ENCODE measurements at regions not wholly inside any gene's neighbourhood (a gene's known extent, or its start where the extent isn't known, plus 50 kb on each side); places are given as distances from the start of the nearest gene placed in this dataset.

DNA sequence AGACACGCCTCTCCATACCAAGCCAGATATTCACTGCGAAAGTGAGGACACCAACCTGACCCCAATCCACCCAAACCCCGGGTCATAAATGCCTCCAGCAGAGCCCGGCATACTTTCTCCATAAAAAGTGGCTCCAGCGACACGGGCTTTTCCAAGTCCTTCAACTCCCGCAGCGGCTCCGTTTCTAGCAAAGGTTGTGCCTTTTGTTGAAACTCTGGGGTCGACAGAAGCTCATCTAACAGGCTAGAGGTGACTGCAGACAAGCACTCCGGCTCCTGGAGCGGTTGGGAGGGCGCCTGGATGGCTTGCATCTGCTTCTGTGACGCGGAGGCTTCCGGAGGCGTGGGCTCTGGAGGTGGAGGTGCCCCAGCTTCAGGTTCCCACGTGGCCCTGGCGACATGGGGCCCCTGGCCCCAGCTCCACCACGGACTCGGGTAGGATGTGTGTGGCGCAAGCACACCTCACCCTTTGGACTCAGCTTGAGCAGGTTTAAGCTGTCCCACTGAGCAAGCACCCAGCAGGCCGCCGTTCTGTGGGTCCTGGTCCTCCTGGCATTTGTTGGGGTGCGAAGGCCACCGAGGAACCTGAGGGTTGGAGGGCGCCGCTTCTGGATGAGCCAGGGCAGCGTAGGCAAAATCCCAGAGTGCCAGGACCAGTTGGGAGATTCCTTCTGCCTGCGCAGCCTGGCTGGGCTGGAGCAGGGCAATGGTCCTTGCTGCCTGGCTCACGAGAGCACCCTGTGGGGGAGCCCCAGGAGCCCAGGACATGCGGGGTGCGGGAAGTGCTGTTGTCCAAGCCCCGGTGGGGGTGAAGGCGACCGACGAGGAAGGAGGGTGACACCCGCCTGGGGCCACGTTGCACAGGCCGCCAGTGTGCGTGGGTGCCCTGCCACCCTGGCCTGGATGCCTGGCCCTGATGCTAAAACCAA, 186.3 kb downstream of the ALG10 start:
- no peak overlapping the region for H3K4me3 ChIP-seq (ENCODE audit: low read length in 3 of 3)
- H3K4me1 ChIP-seq (ENCODE audit: control insufficient read depth in 2 of 3, insufficient read depth in 2 of 3, low read depth in 1 of 3, low read length in 3 of 3): no peaks in the 10 kb centered on the region
- H3K36me3 ChIP-seq (ENCODE audit: control insufficient read depth in 2 of 3, insufficient read depth in 3 of 3, low read length in 3 of 3): no peaks in the 10 kb centered on the region
- no peak overlapping the region for H3K9ac ChIP-seq (ENCODE audit: low read length in 3 of 3)
- FAIRE-seq: no peak
- no peaks in the 10 kb centered on the region for H3K27me3 ChIP-seq (ENCODE audit: control insufficient read depth, insufficient read depth, low read length)
- intact Hi-C loops (cut with DNase I): no loop called here
- H3K27ac ChIP-seq (ENCODE audit: low read depth in 2 of 2, low read length in 2 of 2): no peak overlapping the region
- no peaks in the 10 kb centered on the region for H3K9me3 ChIP-seq (ENCODE audit: control insufficient read depth in 2 of 3, insufficient read depth in 1 of 3, low read length in 3 of 3)
- no peak for DNase-seq
- TF ChIP-seq, protein P1, sequence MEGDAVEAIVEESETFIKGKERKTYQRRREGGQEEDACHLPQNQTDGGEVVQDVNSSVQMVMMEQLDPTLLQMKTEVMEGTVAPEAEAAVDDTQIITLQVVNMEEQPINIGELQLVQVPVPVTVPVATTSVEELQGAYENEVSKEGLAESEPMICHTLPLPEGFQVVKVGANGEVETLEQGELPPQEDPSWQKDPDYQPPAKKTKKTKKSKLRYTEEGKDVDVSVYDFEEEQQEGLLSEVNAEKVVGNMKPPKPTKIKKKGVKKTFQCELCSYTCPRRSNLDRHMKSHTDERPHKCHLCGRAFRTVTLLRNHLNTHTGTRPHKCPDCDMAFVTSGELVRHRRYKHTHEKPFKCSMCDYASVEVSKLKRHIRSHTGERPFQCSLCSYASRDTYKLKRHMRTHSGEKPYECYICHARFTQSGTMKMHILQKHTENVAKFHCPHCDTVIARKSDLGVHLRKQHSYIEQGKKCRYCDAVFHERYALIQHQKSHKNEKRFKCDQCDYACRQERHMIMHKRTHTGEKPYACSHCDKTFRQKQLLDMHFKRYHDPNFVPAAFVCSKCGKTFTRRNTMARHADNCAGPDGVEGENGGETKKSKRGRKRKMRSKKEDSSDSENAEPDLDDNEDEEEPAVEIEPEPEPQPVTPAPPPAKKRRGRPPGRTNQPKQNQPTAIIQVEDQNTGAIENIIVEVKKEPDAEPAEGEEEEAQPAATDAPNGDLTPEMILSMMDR (IDR thresholded peaks at IDR 0.05; ENCODE audit: borderline replicate concordance, extremely low read depth, insufficient read depth): no peak

DNA sequence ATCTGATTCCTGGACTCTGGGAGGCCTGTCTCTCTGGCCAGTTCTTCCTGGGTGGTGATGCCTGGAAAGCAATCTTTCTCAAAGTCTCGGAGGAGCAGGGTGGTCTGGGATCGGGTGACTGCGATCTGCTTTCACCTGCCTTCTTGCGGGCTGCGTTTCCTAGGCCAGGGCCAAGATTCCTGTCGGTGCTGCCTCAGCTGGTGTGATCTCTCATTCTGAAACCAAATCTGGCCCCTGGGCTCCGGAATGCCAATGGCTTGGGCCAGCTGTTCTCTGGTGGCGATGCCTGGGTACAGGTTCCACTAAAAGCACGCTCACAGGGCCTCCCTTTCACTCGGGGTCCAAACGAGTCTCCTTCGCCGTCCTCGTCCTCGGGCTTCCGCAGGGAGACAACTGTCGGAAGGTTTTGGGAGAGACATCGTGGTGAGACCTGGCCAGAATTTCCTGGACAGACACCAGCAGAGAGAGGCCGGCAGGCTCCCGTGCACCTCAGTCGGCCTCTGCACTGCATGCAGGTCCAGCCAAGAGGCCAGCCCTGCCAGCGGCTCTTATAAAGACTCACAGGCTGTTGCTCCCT, 187.1 kb downstream of the ALG10 start:
- TF ChIP-seq, protein P1 (IDR thresholded peaks at IDR 0.05; ENCODE audit: borderline replicate concordance, extremely low read depth, insufficient read depth): no peak
- FAIRE-seq (no peak), DNase-seq (no peak)
- intact Hi-C loops (cut with DNase I): no loop called here
- no peaks in the 10 kb centered on the region for H3K9me3 ChIP-seq (ENCODE audit: control insufficient read depth in 2 of 3, insufficient read depth in 1 of 3, low read length in 3 of 3)
- H3K9ac ChIP-seq (ENCODE audit: low read length in 3 of 3): no peak overlapping the region
- no peak overlapping the region for H3K27ac ChIP-seq (ENCODE audit: low read depth in 2 of 2, low read length in 2 of 2)
- H3K36me3 ChIP-seq (ENCODE audit: control insufficient read depth in 2 of 3, insufficient read depth in 3 of 3, low read length in 3 of 3): no peaks in the 10 kb centered on the region
- H3K4me3 ChIP-seq (ENCODE audit: low read length in 3 of 3): no peak overlapping the region
- no peaks in the 10 kb centered on the region for H3K4me1 ChIP-seq (ENCODE audit: control insufficient read depth in 2 of 3, insufficient read depth in 2 of 3, low read depth in 1 of 3, low read length in 3 of 3)
- no peaks in the 10 kb centered on the region for H3K27me3 ChIP-seq (ENCODE audit: control insufficient read depth, insufficient read depth, low read length)

DNA sequence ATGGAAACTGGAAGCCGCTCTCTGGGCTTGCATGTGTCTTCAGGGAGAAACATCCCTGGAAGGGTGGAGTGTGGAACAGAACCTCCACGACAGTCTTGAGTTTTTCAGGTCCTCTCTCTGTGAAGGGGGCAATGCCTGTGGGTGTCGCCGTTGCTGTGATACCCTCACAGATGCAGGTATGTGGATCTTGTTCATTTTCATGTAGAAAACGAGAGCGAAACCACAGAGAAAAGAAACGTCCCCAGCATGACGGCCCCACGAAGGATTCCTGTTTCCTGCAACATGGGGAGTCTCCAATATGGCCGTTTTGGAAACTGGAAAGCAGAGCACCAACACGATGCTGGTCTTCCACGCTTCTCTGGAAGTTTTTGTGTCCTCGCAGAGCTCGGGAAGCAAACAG, 187.9 kb downstream of the ALG10 start:
- no peak overlapping the region for H3K4me3 ChIP-seq (ENCODE audit: low read length in 3 of 3)
- DNase-seq (no peak), FAIRE-seq (no peak)
- H3K9ac ChIP-seq (ENCODE audit: low read length in 3 of 3): no peak overlapping the region
- H3K36me3 ChIP-seq (ENCODE audit: control insufficient read depth in 2 of 3, insufficient read depth in 3 of 3, low read length in 3 of 3): no peaks in the 10 kb centered on the region
- H3K9me3 ChIP-seq (ENCODE audit: control insufficient read depth in 2 of 3, insufficient read depth in 1 of 3, low read length in 3 of 3): no peaks in the 10 kb centered on the region
- H3K27me3 ChIP-seq (ENCODE audit: control insufficient read depth, insufficient read depth, low read length): no peaks in the 10 kb centered on the region
- H3K27ac ChIP-seq (ENCODE audit: low read depth in 2 of 2, low read length in 2 of 2): no peak overlapping the region
- H3K4me1 ChIP-seq (ENCODE audit: control insufficient read depth in 2 of 3, insufficient read depth in 2 of 3, low read depth in 1 of 3, low read length in 3 of 3): no peaks in the 10 kb centered on the region
- TF ChIP-seq, protein P1 (IDR thresholded peaks at IDR 0.05; ENCODE audit: borderline replicate concordance, extremely low read depth, insufficient read depth): no peak
- intact Hi-C loops (cut with DNase I): no loop called here
